ENCODE measurements at regions not wholly inside any gene's neighbourhood (a gene's known extent, or its start where the extent isn't known, plus 50 kb on each side); places are given as distances from the start of the nearest gene placed in this dataset.

DNA sequence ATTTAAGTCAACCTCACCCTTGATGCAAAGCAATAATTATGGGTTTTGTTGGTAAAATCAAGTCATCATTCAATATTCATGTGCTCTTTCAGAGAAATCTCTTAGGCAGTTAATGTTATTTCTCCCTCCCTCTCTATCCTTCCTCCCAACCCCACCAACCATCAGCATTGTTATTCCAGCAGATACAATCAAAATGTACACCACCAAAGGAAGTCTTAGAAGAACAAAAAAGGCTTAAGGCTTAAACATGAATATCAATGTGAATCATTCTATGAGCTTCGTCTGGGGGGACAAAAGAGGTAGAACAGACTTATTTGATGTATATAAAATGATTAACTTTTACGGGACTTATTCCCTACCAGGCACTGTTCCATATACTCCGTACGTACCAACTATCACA is 404.4 kb downstream of the ARHGEF28 start:
- BruUV-seq (replicated peaks), result no TSS peak
- intact Hi-C loops (cut with micrococcal nuclease; ENCODE audit: unreplicated experiment), result no loop called here
- Histone ChIP-seq H3K27me3 (replicated peaks; ENCODE audit: control insufficient read depth, insufficient read depth, low read length) (no peaks in the 10 kb centered on the region), H3K4me3 (ENCODE audit: low read depth, low read length) (no peak overlapping the region), H3K9me3 (no peaks in the 10 kb centered on the region), H3K4me1 (peaks cover 35% of the 10 kb centered on the region), H3K36me3 (ENCODE audit: control insufficient read depth, insufficient read depth, low read length) (no peaks in the 10 kb centered on the region)
- ChIA-PET CTCF (no interaction called here), POLR2A (no interaction called here)
- Mint-ChIP-seq H3K4me3 (ENCODE audit: unreplicated experiment) (no peak overlapping the region), H3K27me3 (ENCODE audit: insufficient read depth, unreplicated experiment) (no peaks in the 10 kb centered on the region), H3K36me3 (ENCODE audit: insufficient read depth, unreplicated experiment) (no peaks in the 10 kb centered on the region), H3K4me1 (ENCODE audit: low read depth, unreplicated experiment) (peaks cover 29% of the 10 kb centered on the region), H3K27ac (ENCODE audit: unreplicated experiment) (no peak overlapping the region), H3K9me3 (ENCODE audit: unreplicated experiment) (no peaks in the 10 kb centered on the region)
- TF ChIP-seq, protein P1, sequence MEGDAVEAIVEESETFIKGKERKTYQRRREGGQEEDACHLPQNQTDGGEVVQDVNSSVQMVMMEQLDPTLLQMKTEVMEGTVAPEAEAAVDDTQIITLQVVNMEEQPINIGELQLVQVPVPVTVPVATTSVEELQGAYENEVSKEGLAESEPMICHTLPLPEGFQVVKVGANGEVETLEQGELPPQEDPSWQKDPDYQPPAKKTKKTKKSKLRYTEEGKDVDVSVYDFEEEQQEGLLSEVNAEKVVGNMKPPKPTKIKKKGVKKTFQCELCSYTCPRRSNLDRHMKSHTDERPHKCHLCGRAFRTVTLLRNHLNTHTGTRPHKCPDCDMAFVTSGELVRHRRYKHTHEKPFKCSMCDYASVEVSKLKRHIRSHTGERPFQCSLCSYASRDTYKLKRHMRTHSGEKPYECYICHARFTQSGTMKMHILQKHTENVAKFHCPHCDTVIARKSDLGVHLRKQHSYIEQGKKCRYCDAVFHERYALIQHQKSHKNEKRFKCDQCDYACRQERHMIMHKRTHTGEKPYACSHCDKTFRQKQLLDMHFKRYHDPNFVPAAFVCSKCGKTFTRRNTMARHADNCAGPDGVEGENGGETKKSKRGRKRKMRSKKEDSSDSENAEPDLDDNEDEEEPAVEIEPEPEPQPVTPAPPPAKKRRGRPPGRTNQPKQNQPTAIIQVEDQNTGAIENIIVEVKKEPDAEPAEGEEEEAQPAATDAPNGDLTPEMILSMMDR (IDR thresholded peaks at IDR 0.05; ENCODE audit: insufficient read depth in 1 of 2, low read depth in 1 of 2, low read length in 1 of 2, severe bottlenecking in 1 of 2, unreplicated experiment in 1 of 2), result no peak
- DNase-seq, result no peak

DNA sequence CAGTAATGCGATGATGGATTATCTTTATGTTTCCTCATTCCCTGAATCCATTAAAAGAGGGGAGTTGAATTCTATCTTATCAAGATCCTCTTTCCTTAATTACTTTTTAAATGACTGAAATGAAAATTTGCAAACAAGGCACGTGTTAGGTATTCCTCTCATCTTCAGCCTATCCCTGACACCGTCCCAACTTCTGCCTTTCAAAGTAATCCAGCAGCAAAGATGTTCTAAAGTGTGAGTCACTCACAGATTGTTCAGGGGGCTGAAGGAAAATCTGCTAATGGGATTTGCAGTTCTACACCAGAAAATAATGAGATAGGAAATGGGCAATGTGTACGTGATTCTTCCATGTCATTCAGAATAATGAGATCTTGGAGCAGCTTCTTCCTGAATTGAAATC is 403.0 kb downstream of the ARHGEF28 start:
- H3K4me1 ChIP-seq, result peaks cover 34% of the 10 kb centered on the region
- CTCF ChIA-PET, result no interaction called here
- H3K27me3 ChIP-seq (replicated peaks; ENCODE audit: control insufficient read depth, insufficient read depth, low read length), result no peaks in the 10 kb centered on the region
- Mint-ChIP-seq H3K4me1 (ENCODE audit: low read depth, unreplicated experiment) (peaks cover 31% of the 10 kb centered on the region), H3K27me3 (ENCODE audit: insufficient read depth, unreplicated experiment) (no peaks in the 10 kb centered on the region), H3K27ac (ENCODE audit: unreplicated experiment) (no peak overlapping the region), H3K9me3 (ENCODE audit: unreplicated experiment) (no peaks in the 10 kb centered on the region), H3K4me3 (ENCODE audit: unreplicated experiment) (no peak overlapping the region), H3K36me3 (ENCODE audit: insufficient read depth, unreplicated experiment) (no peaks in the 10 kb centered on the region)
- H3K4me3 ChIP-seq (ENCODE audit: low read depth, low read length), result no peak overlapping the region
- POLR2A ChIA-PET, result no interaction called here
- no TSS peak for BruUV-seq (replicated peaks)
- no peak for DNase-seq
- no peaks in the 10 kb centered on the region for H3K9me3 ChIP-seq
- TF ChIP-seq, protein P1 (IDR thresholded peaks at IDR 0.05; ENCODE audit: insufficient read depth in 1 of 2, low read depth in 1 of 2, low read length in 1 of 2, severe bottlenecking in 1 of 2, unreplicated experiment in 1 of 2), result no peak
- no peaks in the 10 kb centered on the region for H3K36me3 ChIP-seq (ENCODE audit: control insufficient read depth, insufficient read depth, low read length)
- intact Hi-C loops (cut with micrococcal nuclease; ENCODE audit: unreplicated experiment), result no loop called here

DNA sequence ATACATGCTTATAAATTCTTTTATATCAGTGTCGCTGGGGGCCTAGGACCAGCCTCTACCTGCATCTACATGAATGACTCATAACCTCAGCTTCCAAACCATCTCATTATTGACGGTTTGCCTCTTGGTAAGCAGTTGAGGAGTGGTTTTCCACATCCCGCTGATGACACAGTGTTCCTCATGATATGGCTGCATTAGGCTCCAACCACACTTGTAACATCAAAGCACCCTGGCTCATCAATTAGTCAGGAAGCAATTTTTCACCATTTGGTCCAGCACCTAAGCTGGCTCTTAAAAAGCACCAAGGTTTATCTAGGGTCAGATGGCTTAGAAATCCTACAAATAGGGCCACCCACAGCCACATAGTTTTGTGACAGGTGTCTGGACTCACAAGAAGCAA is 402.4 kb downstream of the ARHGEF28 start:
- intact Hi-C loops (cut with micrococcal nuclease; ENCODE audit: unreplicated experiment), result no loop called here
- H3K4me1 Mint-ChIP-seq (ENCODE audit: low read depth, unreplicated experiment), result peaks cover 31% of the 10 kb centered on the region
- no peaks in the 10 kb centered on the region for H3K36me3 Mint-ChIP-seq (ENCODE audit: insufficient read depth, unreplicated experiment)
- CTCF ChIA-PET, result no interaction called here
- TF ChIP-seq, protein P1 (IDR thresholded peaks at IDR 0.05; ENCODE audit: insufficient read depth in 1 of 2, low read depth in 1 of 2, low read length in 1 of 2, severe bottlenecking in 1 of 2, unreplicated experiment in 1 of 2), result no peak
- Histone ChIP-seq H3K4me1 (peaks cover 34% of the 10 kb centered on the region), H3K9me3 (no peaks in the 10 kb centered on the region), H3K4me3 (ENCODE audit: low read depth, low read length) (no peak overlapping the region), H3K36me3 (ENCODE audit: control insufficient read depth, insufficient read depth, low read length) (no peaks in the 10 kb centered on the region), H3K27me3 (replicated peaks; ENCODE audit: control insufficient read depth, insufficient read depth, low read length) (no peaks in the 10 kb centered on the region)
- peak in 1 of 2 experiments; percentile 46 for DNase-seq
- no peaks in the 10 kb centered on the region for H3K9me3 Mint-ChIP-seq (ENCODE audit: unreplicated experiment)
- POLR2A ChIA-PET, result no interaction called here
- no peak overlapping the region for H3K4me3 Mint-ChIP-seq (ENCODE audit: unreplicated experiment)
- no peaks in the 10 kb centered on the region for H3K27me3 Mint-ChIP-seq (ENCODE audit: insufficient read depth, unreplicated experiment)
- H3K27ac Mint-ChIP-seq (ENCODE audit: unreplicated experiment), result no peak overlapping the region
- BruUV-seq (replicated peaks), result no TSS peak
